Lung (tissue), 11 donors: ENCODE measurements at regions not wholly inside any gene's neighbourhood (a gene's known extent, or its start where the extent isn't known, plus 50 kb on each side); places are given as distances from the start of the nearest gene placed in this dataset.

Source experiments
- ATAC-seq: fragments of 200-7000 bp; cut with Tn5 transposase; one replicate; pipeline ENCODE4 v1.9.1; 2020; ENCODE audit warnings: moderate number of reproducible peaks; ENCODE audit not compliant: insufficient read depth, low FRiP score
- DNase-seq, 3 donors: peaks; one replicate each; pipeline ENCODE4 v3.0.0-alpha.2; 2013 to 2017
- H3K27ac ChIP-seq, 2 donors: one replicate each; pipeline ENCODE4 v1.5.1; 2013; ENCODE audit warnings: mild to moderate bottlenecking in 2 of 2, moderate library complexity in 2 of 2, control low read depth in 1 of 2, inconsistent platforms in 1 of 2, low read depth in 1 of 2, low read length in 1 of 2
- H3K27me3 ChIP-seq, 3 donors: one replicate each; pipeline ENCODE4 v1.5.1; 2013; ENCODE audit warnings: low read length in 2 of 3; ENCODE audit not compliant: control insufficient read depth in 3 of 3, insufficient read depth in 3 of 3
- H3K36me3 ChIP-seq, 4 donors: one replicate each; pipeline ENCODE4 v1.5.1; 2013; ENCODE audit warnings: low read length in 4 of 4, mild to moderate bottlenecking in 1 of 4, moderate library complexity in 1 of 4; ENCODE audit not compliant: control insufficient read depth in 4 of 4, insufficient read depth in 4 of 4
- H3K4me1 ChIP-seq, 5 donors: one replicate each; pipeline ENCODE4 v1.5.1; 2013; ENCODE audit warnings: low read length in 5 of 5, mild to moderate bottlenecking in 2 of 5, moderate library complexity in 1 of 5; ENCODE audit not compliant: control insufficient read depth in 5 of 5, insufficient read depth in 5 of 5
- H3K4me3 ChIP-seq: one replicate; pipeline ENCODE4 v1.5.1; 2013; ENCODE audit warnings: mild to moderate bottlenecking, control low read depth, moderate library complexity
- H3K9ac ChIP-seq, 2 donors: one replicate each; pipeline ENCODE4 v1.5.1; 2013; ENCODE audit warnings: low read length in 2 of 2, control low read depth in 1 of 2; ENCODE audit not compliant: insufficient read depth in 1 of 2
- H3K9me3 ChIP-seq, 4 donors: one replicate each; pipeline ENCODE4 v1.5.1; 2013; ENCODE audit warnings: low read length in 3 of 4, mild to moderate bottlenecking in 1 of 4, moderate library complexity in 1 of 4; ENCODE audit not compliant: control insufficient read depth in 4 of 4, insufficient read depth in 3 of 4
- CTCF ChIP-seq: IDR thresholded peaks from 2 replicates; pipeline ENCODE4 v1.5.1; 2012; ENCODE audit warnings: mild to moderate bottlenecking; ENCODE audit errors: control extremely low read depth, extremely low read depth
- WGBS, 2 donors: extraction: QIAGEN DNeasy Blood & Tissue Kit; methylation state at CpG; one replicate each; pipeline ENCODE4 v1.1.7; 2013; 5-methylcytosine and 5-hydroxymethylcytosine counted together
- donor health status: control.
- donor health status: control.
- donor health status: Bipolar disorder and iron deficiency.
- donor health status: healthy.
- donor health status: DM: yes; HTN: yes; CAD: no.

- WGBS, 2 donors: 86 to 96% methylated on average over 3 of the region's 3 CpGs
- Histone ChIP-seq H3K9me3 (peaks cover 0 to 7% (median 3%) of the 10 kb centered on the region in 4 donors), H3K27me3 (no peaks in the 10 kb centered on the region), H3K9ac (no peak overlapping the region), H3K4me1 (no peaks in the 10 kb centered on the region), H3K36me3 (no peaks in the 10 kb centered on the region), H3K27ac (no peak overlapping the region), H3K4me3 (no peak overlapping the region)
- TF ChIP-seq CTCF: no peak
- DNase-seq: no peak
- no peak for ATAC-seq
These were observed 71.2 kb upstream of the TMEM158 start for GRCh38 chr3:45297331-45297730.

- H3K4me1 ChIP-seq: no peaks in the 10 kb centered on the region
- TF ChIP-seq CTCF: no peak
- H3K27me3 ChIP-seq: no peaks in the 10 kb centered on the region
- H3K36me3 ChIP-seq: no peaks in the 10 kb centered on the region
- WGBS, 2 donors: 98 to 100% methylated on average over 1 of the region's 1 CpG
- peaks cover 0 to 7% (median 5%) of the 10 kb centered on the region in 4 donors for H3K9me3 ChIP-seq
- H3K27ac ChIP-seq: no peak overlapping the region
- no peak overlapping the region for H3K4me3 ChIP-seq
- DNase-seq (no peak), ATAC-seq (no peak)
- H3K9ac ChIP-seq: no peak overlapping the region
These were observed 76.4 kb upstream of the TMEM158 start for GRCh38 chr3:45302470-45302869.

GRCh38 chr3:45306406-45307008 is 80.4 kb upstream of the TMEM158 start:
- ATAC-seq: no peak
- Histone ChIP-seq H3K4me1 (no peaks in the 10 kb centered on the region), H3K27me3 (no peaks in the 10 kb centered on the region), H3K4me3 (no peak overlapping the region), H3K36me3 (no peaks in the 10 kb centered on the region), H3K9me3 (peaks cover 0 to 4% (median 2%) of the 10 kb centered on the region in 4 donors), H3K27ac (no peak overlapping the region), H3K9ac (no peak overlapping the region)
- DNase-seq: no peak
- TF ChIP-seq CTCF: no peak
- WGBS, 2 donors: 94 to 97% methylated on average over 32 to 37 of the region's 37 CpGs

GRCh38 chr3:45309876-45310275 is 78.5 kb upstream of the LARS2 start:
- no peak for TF ChIP-seq CTCF
- Histone ChIP-seq H3K4me1 (no peaks in the 10 kb centered on the region), H3K9ac (no peak overlapping the region), H3K27me3 (peaks cover 0 to 3% (median 0%) of the 10 kb centered on the region in 3 donors), H3K27ac (no peak overlapping the region), H3K9me3 (peaks cover 0 to 4% (median 0%) of the 10 kb centered on the region in 4 donors), H3K36me3 (no peaks in the 10 kb centered on the region), H3K4me3 (no peak overlapping the region)
- 87 to 95% methylated on average over 3 of the region's 3 CpGs for WGBS, 2 donors
- DNase-seq: peak in 1 of 3 donors; percentile 12
- ATAC-seq: no peak
